Endothelial cell of umbilical vein (primary cell): ENCODE measurements at regions not wholly inside any gene's neighbourhood (a gene's known extent, or its start where the extent isn't known, plus 50 kb on each side); places are given as distances from the start of the nearest gene placed in this dataset.

ENCODE experiments used
- BruUV-seq: library from RNA; stranded (reverse); fragments of 400-500 nt; replicated peaks from 2 replicates; lab custom pipeline; 2021; lab: Mats Ljungman, UMichigan
- CTCF ChIA-PET: fragments of 300-600, 350-600 bp; sonication (Branson Sonifier 250); formaldehyde crosslinking; loops from one replicate; lab custom pipeline; 2021; ENCODE audit warnings: antibody characterized with exemption, inconsistent platforms; lab: Charles Lee
- POLR2A ChIA-PET: fragments of 300-600, 350-600 bp; sonication (Branson Sonifier 250); formaldehyde crosslinking; loops from one replicate; lab custom pipeline; 2021; ENCODE audit warnings: antibody characterized with exemption, inconsistent platforms; lab: Charles Lee
- DNase-seq: peaks from one replicate; pipeline ENCODE4 v3.0.0-alpha.2; 2011; ENCODE audit warnings: low read depth, low spot score
- FAIRE-seq: peaks from 2 replicates; lab custom pipeline; 2011; peaks lifted over from hg19 to GRCh38; lab: Jason Lieb, UNC
- H2AFZ ChIP-seq: 2 replicates; pipeline ENCODE4 v1.6.0; 2012; ENCODE audit warnings: low read depth, low read length, control low read depth, inconsistent platforms
- H3K27ac ChIP-seq: 2 replicates; pipeline ENCODE4 v1.5.1; 2011; ENCODE audit warnings: low read depth, mild to moderate bottlenecking, control low read depth, low read length, moderate library complexity; ENCODE audit not compliant: insufficient read depth
- H3K27me3 ChIP-seq, 2 experiments: 2 replicates each; pipeline versions ENCODE4 v1.6.0 to v1.6.1; 2011; ENCODE audit warnings: low read length in 2 of 2, mixed read lengths in 1 of 2; ENCODE audit not compliant: control insufficient read depth in 2 of 2, insufficient read depth in 2 of 2
- H3K36me3 ChIP-seq, 2 experiments: 2 replicates in 1 of 2; 3 replicates in 1 of 2; pipeline ENCODE4 v1.5.1; 2011; ENCODE audit warnings: low read length in 2 of 2, mild to moderate bottlenecking in 1 of 2, moderate library complexity in 1 of 2; ENCODE audit not compliant: control insufficient read depth in 2 of 2, insufficient read depth in 2 of 2; ENCODE audit errors: extremely low read depth in 1 of 2
- H3K4me1 ChIP-seq: 3 replicates; pipeline ENCODE4 v1.5.1; 2011; ENCODE audit warnings: mild to moderate bottlenecking, low read length; ENCODE audit not compliant: control insufficient read depth, insufficient read depth; ENCODE audit errors: extremely low read depth
- H3K4me2 ChIP-seq: 2 replicates; pipeline ENCODE4 v1.6.1; 2011; ENCODE audit warnings: low read length, control low read depth, mixed read lengths; ENCODE audit not compliant: insufficient read depth
- H3K4me3 ChIP-seq, 3 experiments: fragments of 200-600 bp in 1 of 3; sonication (generic), shearing (Covaris generic) in 1 of 3; replicated peaks in 1 of 3; 2 replicates each; pipeline ENCODE4 v1.5.1; 2011 to 2016; ENCODE audit warnings: control low read depth in 3 of 3, low read length in 3 of 3, mild to moderate bottlenecking in 2 of 3, inconsistent platforms in 1 of 3, low read depth in 1 of 3, moderate library complexity in 1 of 3; ENCODE audit not compliant: insufficient read depth in 1 of 3
- H3K79me2 ChIP-seq: 2 replicates; pipeline ENCODE4 v1.6.0; 2012; ENCODE audit warnings: low read length, inconsistent platforms; ENCODE audit not compliant: control insufficient read depth, insufficient read depth
- H3K9ac ChIP-seq: replicated peaks from 2 replicates; pipeline ENCODE3; 2011; ENCODE audit warnings: low read length, control low read depth; ENCODE audit not compliant: insufficient read depth; ENCODE audit errors: extremely low read depth
- H3K9me1 ChIP-seq: replicated peaks from 3 replicates; pipeline ENCODE4 v1.6.0; 2011; ENCODE audit warnings: mild to moderate bottlenecking, low read length; ENCODE audit not compliant: control insufficient read depth, insufficient read depth; ENCODE audit errors: extremely low read depth
- H3K9me3 ChIP-seq: replicated peaks from 2 replicates; pipeline ENCODE4 v1.5.1; 2012; ENCODE audit warnings: low read length, inconsistent platforms; ENCODE audit not compliant: control insufficient read depth, insufficient read depth
- H4K20me1 ChIP-seq: replicated peaks from 2 replicates; pipeline ENCODE3; 2011; ENCODE audit warnings: mild to moderate bottlenecking, low read length; ENCODE audit not compliant: control insufficient read depth, insufficient read depth; ENCODE audit errors: extremely low read depth
- CTCF ChIP-seq, 2 donors: IDR thresholded peaks; 1 replicate in 1 of 2; 2 replicates in 1 of 2; pipeline ENCODE4 v1.5.1; 2011; ENCODE audit warnings: low read length in 2 of 2, mild to moderate bottlenecking in 2 of 2, moderate library complexity in 2 of 2, control low read depth in 1 of 2, inconsistent platforms in 1 of 2, low read depth in 1 of 2; ENCODE audit not compliant: insufficient read depth in 1 of 2; ENCODE audit errors: extremely low read depth in 1 of 2
- EZH2 ChIP-seq: IDR thresholded peaks from 2 replicates; pipeline ENCODE4 v1.6.1; 2012; ENCODE audit warnings: borderline replicate concordance, low read depth, mild to moderate bottlenecking, moderate library complexity, low read length, inconsistent platforms; ENCODE audit not compliant: severe bottlenecking
- FOS ChIP-seq: IDR thresholded peaks from 2 replicates; pipeline ENCODE4 v1.6.1; 2011; ENCODE audit warnings: mild to moderate bottlenecking, low read length, moderate library complexity, borderline replicate concordance; ENCODE audit not compliant: insufficient read depth
- GATA2 ChIP-seq: IDR thresholded peaks from 2 replicates; pipeline ENCODE4 v1.7.0; 2011; ENCODE audit warnings: low read depth, mild to moderate bottlenecking, moderate library complexity, mixed read lengths, low read length; ENCODE audit not compliant: insufficient read length, insufficient read depth
- JUN ChIP-seq: IDR thresholded peaks from 2 replicates; pipeline ENCODE4 v1.6.1; 2011; ENCODE audit warnings: borderline replicate concordance, low read depth; ENCODE audit not compliant: insufficient read length, insufficient read depth
- MAX ChIP-seq: IDR thresholded peaks from 2 replicates; pipeline ENCODE4 v1.6.1; 2011; ENCODE audit not compliant: insufficient read depth, insufficient read length
- MYC ChIP-seq: IDR thresholded peaks from one replicate; pipeline ENCODE4 v1.6.1; 2011; ENCODE audit warnings: mild to moderate bottlenecking, low read depth, low read length
- POLR2A ChIP-seq: IDR thresholded peaks from 2 replicates; pipeline ENCODE4 v1.6.1; 2012; ENCODE audit warnings: low read depth, mild to moderate bottlenecking, control low read depth, low read length
- POLR2AphosphoS5 ChIP-seq: IDR thresholded peaks from 2 replicates; pipeline ENCODE4 v1.6.1; 2012; ENCODE audit warnings: low read depth, mild to moderate bottlenecking, control low read depth, low read length, moderate library complexity; ENCODE audit not compliant: insufficient read depth
- dilution Hi-C: fragments of 300-500 bp; cut with MboI; formaldehyde crosslinking; loops from one replicate; pipeline ENCODE4 v1.15.0; 2019; ENCODE audit warnings: low sequenced_read_pairs; ENCODE audit not compliant: extremely low pct_ligation_motif_present
- intact Hi-C: fragments of 100-400 bp; cut with micrococcal nuclease; formaldehyde crosslinking; loops from one replicate; pipeline ENCODE4 v1.10.0; 2022

GRCh38 chr6:153563001-153563400 lies 431.9 kb upstream of the RGS17 start:
- no peak overlapping the region for H3K27ac ChIP-seq

GRCh38 chr6:153553627-153554026 lies 422.5 kb upstream of the RGS17 start:
- dilution Hi-C loops, result no loop called here
- no peaks in the 10 kb centered on the region for H3K27me3 ChIP-seq
- H3K4me2 ChIP-seq, result no peak overlapping the region
- FAIRE-seq, result no peak
- H3K9ac ChIP-seq, result no peak overlapping the region
- H3K79me2 ChIP-seq, result no peaks in the 10 kb centered on the region
- TF ChIP-seq MAX (no peak), POLR2A (no peak), JUN (no peak), CTCF (IDR thresholded peaks at IDR 0.05; ENCODE audit: extremely low read depth in 1 of 2, insufficient read depth in 1 of 2, low read depth in 1 of 2, low read length in 2 of 2) (no peak), EZH2 (no peak), GATA2 (no peak), FOS (no peak), POLR2AphosphoS5 (no peak), MYC (no peak)
- no peaks in the 10 kb centered on the region for H3K9me1 ChIP-seq
- no peak overlapping the region for H3K4me3 ChIP-seq
- no peaks in the 10 kb centered on the region for H3K36me3 ChIP-seq
- no peak overlapping the region for H2AFZ ChIP-seq
- no peaks in the 10 kb centered on the region for H3K4me1 ChIP-seq
- no peaks in the 10 kb centered on the region for H3K9me3 ChIP-seq
- no peak for DNase-seq
- intact Hi-C loops, result no loop called here
- no TSS peak for BruUV-seq
- no peaks in the 10 kb centered on the region for H4K20me1 ChIP-seq
- no peak overlapping the region for H3K27ac ChIP-seq
- ChIA-PET CTCF (no interaction called here), POLR2A (no interaction called here)

More at GRCh38 chr6:153563001-153563400, 431.9 kb upstream of the RGS17 start:
- no peak overlapping the region for H3K4me2 ChIP-seq
- H3K36me3 ChIP-seq, result no peaks in the 10 kb centered on the region
- FAIRE-seq (no peak), DNase-seq (no peak)
- H3K4me3 ChIP-seq, result no peak overlapping the region
- H2AFZ ChIP-seq, result no peak overlapping the region
- H4K20me1 ChIP-seq, result no peaks in the 10 kb centered on the region
- H3K9me1 ChIP-seq, result no peaks in the 10 kb centered on the region
- TF ChIP-seq CTCF (IDR thresholded peaks at IDR 0.05; ENCODE audit: extremely low read depth in 1 of 2, insufficient read depth in 1 of 2, low read depth in 1 of 2, low read length in 2 of 2), result no peak
- no peak for TF ChIP-seq POLR2AphosphoS5
- dilution Hi-C loops, result no loop called here
- no peaks in the 10 kb centered on the region for H3K27me3 ChIP-seq
- H3K9me3 ChIP-seq, result no peaks in the 10 kb centered on the region
- H3K4me1 ChIP-seq, result no peaks in the 10 kb centered on the region
- BruUV-seq, result no TSS peak
- intact Hi-C loops, result no loop called here
- H3K9ac ChIP-seq, result no peak overlapping the region
- CTCF ChIA-PET, result no interaction called here
- POLR2A ChIA-PET, result no interaction called here
- no peaks in the 10 kb centered on the region for H3K79me2 ChIP-seq
